GM18526 (cell line): ENCODE measurements at regions not wholly inside any gene's neighbourhood (a gene's known extent, or its start where the extent isn't known, plus 50 kb on each side); places are given as distances from the start of the nearest gene placed in this dataset.

Experiments used
- POLR2A ChIP-seq: IDR thresholded peaks from 3 replicates; pipeline ENCODE4 v1.6.1; 2011; ENCODE audit not compliant: insufficient read length; ENCODE audit errors: extremely low read depth

DNA sequence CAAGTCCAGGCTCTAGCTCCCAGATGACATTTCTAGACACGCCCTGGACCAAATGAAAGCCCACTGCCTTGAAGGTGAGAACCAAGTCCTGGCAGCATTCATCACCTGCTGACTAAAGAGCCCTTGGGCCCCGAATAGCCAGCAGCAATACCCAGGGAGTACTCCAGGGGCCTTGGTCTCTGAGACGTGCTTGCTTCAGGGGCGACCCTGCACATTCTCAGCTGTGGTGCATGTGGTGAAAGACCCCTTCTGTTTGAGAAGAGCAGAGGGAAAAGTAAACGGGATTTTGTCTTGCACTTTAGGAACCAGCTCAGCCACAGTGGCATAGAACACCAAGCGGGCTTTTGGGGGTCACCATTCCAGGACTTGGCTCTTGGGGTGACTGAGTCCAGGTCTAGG is 260.5 kb upstream of the MYT1L start:
- TF ChIP-seq POLR2A = no peak

DNA sequence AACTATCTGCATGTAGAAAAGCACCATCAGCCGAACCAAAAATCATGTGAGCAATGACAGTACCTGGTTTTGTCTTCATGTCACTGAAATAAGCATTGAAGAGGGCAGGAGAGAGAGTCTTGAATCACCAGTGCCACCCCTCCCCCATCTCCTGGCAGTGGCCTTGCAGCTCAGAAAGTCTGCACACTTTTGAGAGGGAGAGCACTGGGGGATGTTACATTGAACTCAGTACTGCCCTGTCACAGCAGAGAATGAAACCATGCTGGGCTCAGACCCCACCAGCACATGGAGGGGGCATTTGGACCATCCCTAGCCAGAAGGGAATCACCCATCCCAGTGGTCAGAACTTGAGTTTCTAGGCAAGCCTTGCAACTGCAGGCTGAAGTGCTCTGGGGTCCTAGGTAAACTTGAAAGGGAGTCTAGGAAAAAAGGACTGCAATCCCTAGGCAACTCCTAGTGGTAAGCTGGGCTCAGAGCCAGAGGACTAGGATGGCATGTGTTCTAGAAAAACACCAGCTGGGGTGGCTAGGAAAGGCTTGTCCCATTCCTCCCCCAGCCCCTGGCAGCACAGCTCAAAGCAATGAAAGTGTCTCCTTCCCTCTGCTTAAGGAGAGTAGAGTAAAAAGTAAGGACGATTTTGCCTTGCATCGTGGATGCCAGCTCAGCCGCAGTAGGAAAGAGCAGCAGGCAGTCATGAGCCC is 259.9 kb upstream of the MYT1L start:
- TF ChIP-seq POLR2A = no peak

GRCh38 chr2:2590141-2590540 is 259.1 kb upstream of the MYT1L start:
- TF ChIP-seq POLR2A = no peak

GRCh38 chr2:2588777-2589176 is 257.7 kb upstream of the MYT1L start:
- TF ChIP-seq POLR2A = no peak

DNA sequence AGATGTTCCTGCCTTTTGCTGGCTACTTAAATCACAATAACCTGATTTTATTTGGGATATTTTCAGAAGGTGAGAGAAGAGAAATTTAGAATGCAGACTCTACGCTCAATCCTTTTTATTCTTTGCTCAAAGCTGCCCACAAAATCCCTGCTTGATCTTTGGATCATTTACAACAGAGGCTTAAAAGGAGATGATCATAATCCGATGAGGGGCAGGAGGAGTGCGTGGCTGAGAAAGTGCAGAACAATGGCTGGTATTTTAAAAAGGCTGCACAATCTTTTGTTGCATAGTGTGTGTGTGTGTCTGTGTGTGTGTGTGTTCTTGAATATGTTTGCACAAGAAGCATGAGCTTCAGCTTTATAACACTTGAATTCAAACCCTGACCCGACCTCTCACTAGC is 256.3 kb upstream of the MYT1L start:
- no peak for TF ChIP-seq POLR2A

DNA sequence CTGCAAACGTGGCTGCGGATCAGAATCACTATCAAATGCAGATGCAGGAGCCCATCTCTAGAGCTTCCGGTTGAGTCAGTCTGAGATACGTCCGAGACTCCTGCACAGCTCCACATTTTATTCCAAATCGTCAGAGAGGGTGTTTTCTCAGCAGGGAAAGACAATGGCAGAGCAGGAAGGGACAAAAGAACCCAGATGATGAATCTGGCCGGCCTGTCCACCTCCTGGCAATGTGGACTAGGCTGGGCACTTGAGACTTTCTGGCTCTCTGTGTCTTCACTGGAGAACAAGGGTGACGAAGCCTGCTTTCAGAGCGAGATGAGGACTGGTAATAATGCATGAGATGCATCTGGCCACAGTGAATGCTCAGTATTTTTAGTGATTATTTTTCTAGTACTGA is 255.9 kb upstream of the MYT1L start:
- TF ChIP-seq POLR2A = no peak

- TF ChIP-seq POLR2A = no peak
Measured at GRCh38 chr2:2586068-2586776, 255.1 kb upstream of the MYT1L start.

DNA sequence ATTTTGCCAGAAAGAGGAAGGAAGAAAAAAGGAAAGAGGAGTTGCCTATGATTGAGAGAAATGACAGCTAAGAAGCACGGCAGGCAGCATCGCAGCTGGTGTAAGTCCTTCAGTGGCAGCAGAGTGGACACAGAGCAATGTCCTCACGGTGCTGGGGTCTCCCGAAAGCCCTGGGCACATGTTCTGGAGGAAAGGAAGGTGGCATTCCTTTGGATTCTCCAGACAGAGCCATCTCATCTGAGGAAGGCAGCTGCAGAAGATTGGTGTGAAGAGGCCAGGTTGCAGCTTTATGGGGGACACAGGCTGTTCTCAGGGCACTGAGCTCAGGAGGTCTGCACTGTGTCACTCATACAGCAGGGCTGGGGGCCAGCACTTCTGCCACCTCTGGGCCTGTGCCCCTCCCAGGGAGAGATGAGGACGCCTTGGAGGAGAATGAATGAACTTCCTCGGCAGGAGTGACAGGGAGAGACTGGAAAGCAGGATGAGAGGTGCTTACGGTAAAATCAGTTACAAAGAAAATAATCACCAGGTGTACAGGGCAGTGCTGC is 252.0 kb upstream of the MYT1L start:
- TF ChIP-seq POLR2A = no peak

DNA sequence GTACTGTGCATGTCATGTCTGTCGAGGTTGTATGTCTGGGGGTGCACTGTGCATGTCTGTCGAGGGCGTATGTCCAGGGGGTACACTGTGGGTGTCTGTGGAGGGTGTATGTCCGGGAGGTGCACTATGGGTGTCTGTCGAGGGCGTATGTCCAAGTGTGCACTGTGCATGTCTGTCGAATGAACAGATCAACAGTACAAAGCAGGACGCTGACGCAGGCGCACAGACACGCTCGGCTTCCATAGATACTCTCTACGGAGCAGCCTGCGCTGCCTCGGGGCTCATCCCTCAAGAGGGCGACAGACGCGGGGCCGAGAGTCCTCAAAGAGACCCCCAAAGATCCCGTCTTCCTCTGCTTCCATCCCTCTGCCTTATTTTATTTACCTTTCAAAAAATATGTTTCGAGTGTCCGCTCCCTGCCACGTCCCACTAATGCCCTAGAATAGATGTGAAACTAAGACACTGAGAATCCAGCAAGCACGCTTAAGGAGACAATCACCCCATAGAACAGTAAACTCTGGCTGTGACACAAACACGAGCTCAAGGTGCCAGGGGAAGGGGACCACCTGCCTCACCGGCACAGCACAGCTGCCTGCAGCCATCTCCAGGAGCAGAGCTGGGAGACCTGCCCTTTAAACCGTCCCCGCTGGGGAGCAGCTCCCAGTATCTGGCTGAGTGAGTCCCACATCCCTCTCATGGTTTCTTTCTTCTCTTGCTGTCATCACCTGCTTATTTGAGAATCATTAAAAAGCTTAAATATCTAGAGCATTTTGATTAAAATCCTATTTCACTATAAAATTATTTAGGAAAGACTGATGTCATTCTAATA is 250.5 kb upstream of the MYT1L start:
- TF ChIP-seq POLR2A = no peak

DNA sequence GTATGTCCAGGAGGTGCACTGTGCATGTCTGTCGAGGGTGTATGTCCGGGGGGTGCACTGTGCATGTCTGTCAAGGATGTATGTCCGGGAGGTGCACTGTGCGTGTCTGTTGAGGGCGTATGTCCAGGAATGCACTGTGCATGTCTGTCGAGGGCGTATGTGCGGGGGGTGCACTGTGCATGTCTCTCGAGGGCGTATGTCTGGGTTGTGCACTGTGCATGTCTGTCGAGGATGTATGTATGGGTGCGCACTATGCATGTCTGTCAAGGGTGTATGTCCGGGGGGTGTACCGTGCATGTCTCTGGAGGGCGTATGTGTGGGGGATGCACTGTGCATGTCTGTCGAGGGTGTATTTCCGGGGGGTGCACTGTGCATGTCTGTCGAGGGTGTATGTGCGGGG is 249.3 kb upstream of the MYT1L start:
- no peak for TF ChIP-seq POLR2A

DNA sequence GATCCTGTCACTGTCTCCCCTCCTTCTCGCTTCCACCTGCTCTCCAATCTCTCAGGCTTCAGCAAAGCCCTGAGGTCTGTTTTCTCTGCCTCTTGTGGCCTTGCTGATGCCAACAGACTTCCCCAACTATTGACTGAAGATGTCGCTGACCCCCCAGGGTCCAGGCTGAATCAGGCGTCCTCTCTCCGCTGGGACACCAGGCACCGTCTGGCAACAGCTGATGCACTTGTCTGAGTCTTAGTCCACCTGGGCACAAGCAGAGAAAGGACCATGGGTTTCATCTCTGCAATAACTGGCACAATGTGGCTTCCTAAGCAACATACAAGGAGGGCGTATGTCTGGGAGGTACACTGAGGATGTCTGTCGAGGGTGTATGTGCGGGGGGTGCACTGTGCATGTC is 248.7 kb upstream of the MYT1L start:
- no peak for TF ChIP-seq POLR2A

- TF ChIP-seq POLR2A = no peak
Measured at GRCh38 chr2:2577407-2577831, 246.3 kb upstream of the MYT1L start.

DNA sequence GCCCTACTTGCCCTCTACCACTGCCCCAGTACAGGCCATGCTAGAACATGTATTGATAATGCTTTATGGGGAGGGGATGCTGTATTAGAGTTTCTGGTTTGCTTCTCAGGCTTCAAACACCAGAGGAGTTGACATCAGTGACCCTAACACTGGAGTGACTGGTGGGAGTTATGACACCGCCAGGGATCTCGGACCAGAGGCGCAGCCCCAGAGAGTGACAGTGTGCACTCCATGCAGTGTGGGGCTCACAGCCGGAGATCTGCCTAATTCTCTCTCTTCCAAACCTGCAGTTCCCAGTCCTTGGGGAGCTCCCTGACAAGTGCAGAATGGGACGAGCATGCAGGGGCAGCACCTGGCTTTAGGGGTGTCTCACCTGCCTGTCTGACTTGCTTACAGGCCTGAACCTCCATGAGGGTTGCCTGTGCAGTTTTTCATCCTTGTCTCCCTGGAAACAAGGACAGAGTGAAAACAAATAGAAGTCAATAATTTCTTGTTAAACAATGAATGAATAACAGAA is 244.9 kb upstream of the MYT1L start:
- no peak for TF ChIP-seq POLR2A

- TF ChIP-seq POLR2A = no peak
Measured at GRCh38 chr2:2575181-2575577, 244.1 kb upstream of the MYT1L start.

GRCh38 chr2:2574401-2575180 is 243.5 kb upstream of the MYT1L start:
- no peak for TF ChIP-seq POLR2A
